Gastroesophageal sphincter (tissue), 4 donors: ENCODE measurements at regions not wholly inside any gene's neighbourhood (a gene's known extent, or its start where the extent isn't known, plus 50 kb on each side); places are given as distances from the start of the nearest gene placed in this dataset.

Experiments used
- ATAC-seq: fragments of 150-250 bp; one replicate; pipeline ENCODE4 v1.9.1; 2016; ENCODE audit warnings: mild to moderate bottlenecking, moderate library complexity
- H3K27ac ChIP-seq, 4 donors: fragments of 200-600 bp; sonication (generic) in 3 of 4; 1 replicate in 3 of 4; 2 replicates in 1 of 4; pipeline ENCODE4 v1.5.1; 2016 to 2019
- H3K27me3 ChIP-seq: fragments of 200-600 bp; sonication (generic); one replicate; pipeline ENCODE4 v1.5.1; 2019
- H3K36me3 ChIP-seq, 2 donors: fragments of 200-600 bp; sonication (generic); one replicate each; pipeline ENCODE4 v1.5.1; 2019; ENCODE audit warnings: control low read depth in 1 of 2
- H3K4me1 ChIP-seq, 3 donors: fragments of 200-600 bp; sonication (generic); 1 replicate in 2 of 3; 2 replicates in 1 of 3; pipeline ENCODE4 v1.5.1; 2016 to 2019; ENCODE audit warnings: control low read depth in 2 of 3
- H3K4me3 ChIP-seq, 2 donors: fragments of 200-600 bp; sonication (generic); one replicate each; pipeline ENCODE4 v1.5.1; 2019; ENCODE audit warnings: mild to moderate bottlenecking in 1 of 2, moderate library complexity in 1 of 2
- H3K9me3 ChIP-seq, 3 donors: fragments of 200-600 bp; sonication (generic); one replicate each; pipeline ENCODE4 v1.5.1; 2017 to 2019; ENCODE audit warnings: control low read depth in 2 of 3
- EP300 ChIP-seq: sonication (generic); formaldehyde crosslinking; IDR thresholded peaks from one replicate; pipeline ENCODE4 v1.6.1; 2017; ENCODE audit warnings: antibody characterized with exemption, mild to moderate bottlenecking
- POLR2A ChIP-seq, 2 donors: fragments of 450-650 bp; IDR thresholded peaks; one replicate each; pipeline ENCODE4 v1.6.1; 2017; ENCODE audit warnings: antibody characterized with exemption in 2 of 2, mild to moderate bottlenecking in 2 of 2, moderate library complexity in 1 of 2
- POLR2AphosphoS5 ChIP-seq: sonication (generic); formaldehyde crosslinking; IDR thresholded peaks from one replicate; pipeline ENCODE4 v1.6.1; 2017; ENCODE audit warnings: antibody characterized with exemption
- WGBS, 2 donors: methylation state at CpG; one replicate each; pipeline ENCODE4 v1.1.5; 2018; ENCODE audit warnings: low coverage in 1 of 2; 5-methylcytosine and 5-hydroxymethylcytosine counted together
- TF ChIP-seq, protein P1 (sequence below), 4 experiments: fragments of 200-600 bp in 2 of 4; fragments of 450-650 bp in 2 of 4; sonication (generic) in 1 of 4; IDR thresholded peaks; one replicate each; pipeline ENCODE4 v1.5.1; 2017 to 2019; ENCODE audit warnings: antibody characterized with exemption in 4 of 4, mild to moderate bottlenecking in 2 of 4, moderate library complexity in 2 of 4

DNA sequence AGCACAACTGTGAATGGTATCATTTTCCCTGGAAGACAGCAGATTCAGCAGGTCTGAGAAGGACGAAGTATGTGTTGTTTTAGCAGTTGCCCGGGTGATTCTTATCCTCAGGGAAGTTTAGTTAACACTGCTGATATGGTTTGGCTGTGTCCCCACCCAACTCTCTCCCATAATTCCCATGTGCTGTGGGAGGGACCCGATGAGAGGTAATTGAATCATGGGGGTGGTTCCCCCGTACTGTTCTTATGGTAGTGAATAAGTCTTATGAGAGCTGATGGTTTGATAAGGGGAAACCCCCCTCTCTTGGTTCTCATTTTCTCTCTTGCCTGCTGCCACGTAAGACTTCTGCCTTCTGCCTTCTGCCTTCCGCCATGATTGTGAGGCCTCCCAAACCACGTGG is 81.0 kb upstream of the UBAC2 start:
- WGBS, 2 donors = 69 to 92% methylated on average over 4 to 6 of the region's 7 CpGs
- no peaks in the 10 kb centered on the region for H3K9me3 ChIP-seq
- H3K36me3 ChIP-seq = no peaks in the 10 kb centered on the region
- no peak for ATAC-seq
- H3K4me3 ChIP-seq = no peak overlapping the region
- H3K27me3 ChIP-seq = no peaks in the 10 kb centered on the region
- TF ChIP-seq POLR2A (IDR thresholded peaks at IDR 0.05) = no peak
- TF ChIP-seq POLR2AphosphoS5 = no peak
- TF ChIP-seq, protein P1, sequence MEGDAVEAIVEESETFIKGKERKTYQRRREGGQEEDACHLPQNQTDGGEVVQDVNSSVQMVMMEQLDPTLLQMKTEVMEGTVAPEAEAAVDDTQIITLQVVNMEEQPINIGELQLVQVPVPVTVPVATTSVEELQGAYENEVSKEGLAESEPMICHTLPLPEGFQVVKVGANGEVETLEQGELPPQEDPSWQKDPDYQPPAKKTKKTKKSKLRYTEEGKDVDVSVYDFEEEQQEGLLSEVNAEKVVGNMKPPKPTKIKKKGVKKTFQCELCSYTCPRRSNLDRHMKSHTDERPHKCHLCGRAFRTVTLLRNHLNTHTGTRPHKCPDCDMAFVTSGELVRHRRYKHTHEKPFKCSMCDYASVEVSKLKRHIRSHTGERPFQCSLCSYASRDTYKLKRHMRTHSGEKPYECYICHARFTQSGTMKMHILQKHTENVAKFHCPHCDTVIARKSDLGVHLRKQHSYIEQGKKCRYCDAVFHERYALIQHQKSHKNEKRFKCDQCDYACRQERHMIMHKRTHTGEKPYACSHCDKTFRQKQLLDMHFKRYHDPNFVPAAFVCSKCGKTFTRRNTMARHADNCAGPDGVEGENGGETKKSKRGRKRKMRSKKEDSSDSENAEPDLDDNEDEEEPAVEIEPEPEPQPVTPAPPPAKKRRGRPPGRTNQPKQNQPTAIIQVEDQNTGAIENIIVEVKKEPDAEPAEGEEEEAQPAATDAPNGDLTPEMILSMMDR (IDR thresholded peaks at IDR 0.05) = no peak
- TF ChIP-seq EP300 = no peak
- H3K27ac ChIP-seq = no peak overlapping the region
- H3K4me1 ChIP-seq = peaks cover 0 to 4% (median 0%) of the 10 kb centered on the region in 3 donors

DNA sequence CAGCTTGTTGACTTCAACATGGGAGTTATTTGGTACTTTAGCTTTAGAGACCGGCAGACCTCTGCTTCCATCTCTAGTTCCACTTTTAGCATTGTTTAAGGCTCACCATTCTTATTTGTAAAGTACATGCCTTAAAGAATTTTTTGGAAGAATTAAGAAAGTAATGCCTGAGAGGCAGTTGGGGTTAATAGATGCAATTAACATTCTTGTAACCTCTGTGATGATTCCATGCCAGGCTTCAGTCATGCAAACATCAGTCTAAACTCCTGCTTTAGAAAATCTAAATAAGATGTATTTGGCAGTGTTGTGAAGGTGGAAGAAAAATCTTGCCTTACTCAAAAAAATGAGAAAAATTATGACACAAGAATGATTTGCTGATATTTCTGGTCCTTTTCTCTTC is 79.9 kb upstream of the UBAC2 start:
- Histone ChIP-seq H3K4me3 (no peak overlapping the region), H3K36me3 (no peaks in the 10 kb centered on the region), H3K27me3 (no peaks in the 10 kb centered on the region), H3K27ac (no peak overlapping the region), H3K4me1 (peaks cover 0 to 10% (median 0%) of the 10 kb centered on the region in 3 donors), H3K9me3 (no peaks in the 10 kb centered on the region)
- 100% methylated on average over 1 of the region's 1 CpG for WGBS, 2 donors
- no peak for ATAC-seq
- TF ChIP-seq, protein P1 (IDR thresholded peaks at IDR 0.05) = no peak
- TF ChIP-seq POLR2AphosphoS5 (no peak), EP300 (no peak), POLR2A (IDR thresholded peaks at IDR 0.05) (no peak)

DNA sequence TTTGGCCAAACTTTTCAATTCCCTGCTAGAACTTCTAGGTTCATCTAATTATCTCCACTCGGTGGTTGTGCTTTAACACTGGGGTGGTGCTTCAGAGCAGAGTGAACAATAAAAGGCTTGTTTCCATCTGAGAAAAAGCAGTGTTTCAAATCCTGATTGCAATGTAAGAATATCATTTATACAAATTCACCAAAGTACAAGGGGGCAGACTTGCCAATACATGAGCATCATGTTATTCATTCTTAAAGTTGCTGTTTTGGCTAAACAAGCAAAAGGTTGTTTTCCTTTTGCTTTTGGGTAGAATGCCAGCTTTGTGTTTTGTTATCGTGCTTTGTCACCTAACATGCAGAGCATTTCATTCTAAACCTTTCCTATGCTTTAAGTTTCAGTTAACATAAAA is 78.5 kb upstream of the UBAC2 start:
- Histone ChIP-seq H3K27me3 (no peaks in the 10 kb centered on the region), H3K4me1 (peaks cover 0 to 12% (median 0%) of the 10 kb centered on the region in 3 donors), H3K4me3 (no peak overlapping the region), H3K9me3 (no peaks in the 10 kb centered on the region), H3K27ac (no peak overlapping the region), H3K36me3 (no peaks in the 10 kb centered on the region)
- ATAC-seq = no peak
- TF ChIP-seq EP300 = no peak
- TF ChIP-seq POLR2A (IDR thresholded peaks at IDR 0.05) = no peak
- TF ChIP-seq, protein P1 (IDR thresholded peaks at IDR 0.05) = no peak
- no peak for TF ChIP-seq POLR2AphosphoS5
- WGBS, 2 donors = 58 to 67% methylated on average over 2 of the region's 2 CpGs

DNA sequence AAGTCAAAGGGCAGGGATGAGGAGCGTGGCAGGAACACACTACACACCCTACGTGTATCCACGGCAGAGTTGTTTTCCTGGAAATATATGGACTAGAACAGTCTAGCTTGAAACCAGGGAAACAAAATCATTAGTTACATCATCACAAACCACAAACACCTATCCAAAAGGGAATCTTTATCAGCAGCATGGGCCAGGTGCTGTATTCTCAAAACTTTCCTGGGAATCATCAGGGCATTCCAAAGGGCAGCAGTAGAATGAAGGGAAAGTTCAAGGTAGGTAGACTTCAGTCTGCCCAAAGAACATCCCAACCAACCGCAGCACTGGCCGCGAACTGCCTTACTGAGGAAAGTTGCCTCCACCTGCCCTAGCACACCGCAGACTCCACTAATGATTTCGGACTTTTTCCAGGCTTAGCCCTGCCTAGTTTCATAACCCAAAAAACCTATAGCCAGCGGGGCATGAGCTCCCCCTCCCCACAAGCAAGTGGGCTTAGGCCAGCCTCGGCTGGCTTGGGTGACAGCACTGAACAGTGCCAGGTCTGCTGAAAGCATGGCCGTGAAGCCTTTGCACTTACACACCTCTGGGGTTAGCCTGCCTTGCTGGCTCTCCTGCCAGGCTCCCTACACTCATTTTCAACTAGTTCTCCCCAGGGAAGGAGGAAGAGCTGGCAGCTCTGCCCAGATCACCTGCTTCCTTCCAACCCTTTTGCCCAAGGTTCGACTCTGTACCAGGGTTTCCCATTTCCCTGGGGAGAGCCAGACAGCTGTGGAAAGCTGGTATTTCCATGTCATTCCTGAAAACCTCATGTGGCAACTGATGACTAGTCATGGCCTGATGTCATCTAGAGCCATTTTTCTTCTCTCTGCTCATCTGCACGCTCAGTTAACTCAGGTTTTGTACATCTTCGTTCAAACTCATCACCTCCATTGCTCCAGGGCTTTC is 77.3 kb upstream of the UBAC2 start:
- TF ChIP-seq POLR2A (IDR thresholded peaks at IDR 0.05) (no peak), POLR2AphosphoS5 (no peak), EP300 (no peak)
- TF ChIP-seq, protein P1 (IDR thresholded peaks at IDR 0.05) = no peak
- ATAC-seq = no peak
- H3K36me3 ChIP-seq = no peaks in the 10 kb centered on the region
- no peaks in the 10 kb centered on the region for H3K27me3 ChIP-seq
- no peaks in the 10 kb centered on the region for H3K9me3 ChIP-seq
- peaks cover 0 to 12% (median 0%) of the 10 kb centered on the region in 3 donors for H3K4me1 ChIP-seq
- H3K4me3 ChIP-seq = no peak overlapping the region
- no peak overlapping the region for H3K27ac ChIP-seq
- 88 to 95% methylated on average over 6 to 8 of the region's 14 CpGs for WGBS, 2 donors

DNA sequence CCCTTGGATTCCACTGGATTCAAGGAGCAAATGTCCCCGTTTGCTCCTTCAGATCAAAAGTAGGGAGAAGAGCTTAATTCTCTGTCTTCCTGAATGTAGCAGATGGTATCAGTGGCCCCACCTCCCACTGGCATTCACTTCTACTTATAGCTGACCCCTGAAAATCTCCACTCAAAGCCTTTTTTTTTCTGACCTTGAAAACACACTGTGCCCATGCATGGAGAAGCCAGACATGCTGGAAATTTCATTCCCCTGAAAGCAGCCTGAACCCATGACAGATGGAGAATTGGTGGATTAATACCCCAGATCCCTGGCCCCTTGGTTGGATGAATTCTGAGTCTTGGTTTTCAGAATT is 76.6 kb upstream of the UBAC2 start:
- Histone ChIP-seq H3K36me3 (no peaks in the 10 kb centered on the region), H3K4me3 (no peak overlapping the region), H3K9me3 (no peaks in the 10 kb centered on the region), H3K4me1 (peaks cover 0 to 12% (median 0%) of the 10 kb centered on the region in 3 donors), H3K27me3 (no peaks in the 10 kb centered on the region), H3K27ac (no peak overlapping the region)
- no peak for ATAC-seq
- 100% methylated on average over 1 of the region's 1 CpG; no CpG with 5 or more reads in 1 of the 2 donors for WGBS, 2 donors
- TF ChIP-seq, protein P1 (IDR thresholded peaks at IDR 0.05) = no peak
- TF ChIP-seq POLR2AphosphoS5 (no peak), EP300 (no peak), POLR2A (IDR thresholded peaks at IDR 0.05) (no peak)
